ENCODE measurements at regions not wholly inside any gene's neighbourhood (a gene's known extent, or its start where the extent isn't known, plus 50 kb on each side); places are given as distances from the start of the nearest gene placed in this dataset.
"Not testable (repeated sequence)": the region's sequence is repeated elsewhere in the genome, so short reads cannot be mapped to it uniquely, and the experiment has no call there.

- DNase-seq (ENCODE audit: low read depth) = no peak
Measured at GRCh38 chr3:62926494-62926893, 51.3 kb upstream of the CADPS start.

GRCh38 chr3:62928256-62928655, 53.0 kb upstream of the CADPS start:
- DNase-seq (ENCODE audit: low read depth) = no peak

- no peak for DNase-seq (ENCODE audit: low read depth)
Measured at GRCh38 chr3:62929771-62930170, 54.6 kb upstream of the CADPS start.

- no peak for DNase-seq (ENCODE audit: low read depth)
Measured at GRCh38 chr3:62935793-62936192, 60.6 kb upstream of the CADPS start.

GRCh38 chr3:62936626-62937254, 61.5 kb upstream of the CADPS start:
- DNase-seq (ENCODE audit: low read depth) = no peak

GRCh38 chr3:62938583-62938982, 63.4 kb upstream of the CADPS start:
- DNase-seq (ENCODE audit: low read depth) = no peak

- no peak for DNase-seq (ENCODE audit: low read depth)
Measured at GRCh38 chr3:62939707-62940106, 64.5 kb upstream of the CADPS start.

GRCh38 chr3:62940771-62941563, 65.8 kb upstream of the CADPS start:
- DNase-seq (ENCODE audit: low read depth) = peak; percentile 74

GRCh38 chr3:62942227-62942626, 67.0 kb upstream of the CADPS start:
- DNase-seq (ENCODE audit: low read depth) = no peak

GRCh38 chr3:62942764-62943163, 67.5 kb upstream of the CADPS start:
- DNase-seq (ENCODE audit: low read depth) = no peak

- DNase-seq (ENCODE audit: low read depth) = no peak
Measured at GRCh38 chr3:62948921-62949320, 73.7 kb upstream of the CADPS start.

- DNase-seq (ENCODE audit: low read depth) = peak; percentile 2
Measured at GRCh38 chr3:62950210-62950609, 75.0 kb upstream of the CADPS start.

- no peak for DNase-seq (ENCODE audit: low read depth)
Measured at GRCh38 chr3:62951037-62951613, 75.9 kb upstream of the CADPS start.

GRCh38 chr3:62951880-62952279, 76.7 kb upstream of the CADPS start:
- DNase-seq (ENCODE audit: low read depth) = not testable (repeated sequence)

GRCh38 chr3:62954580-62954979, 79.4 kb upstream of the CADPS start:
- DNase-seq (ENCODE audit: low read depth) = peak; percentile 4

GRCh38 chr3:62955126-62955525, 79.9 kb upstream of the CADPS start:
- no peak for DNase-seq (ENCODE audit: low read depth)

GRCh38 chr3:62956411-62956810, 81.2 kb upstream of the CADPS start:
- DNase-seq (ENCODE audit: low read depth) = no peak

- no peak for DNase-seq (ENCODE audit: low read depth)
Measured at GRCh38 chr3:62961874-62962556, 86.8 kb upstream of the CADPS start.

- no peak for DNase-seq (ENCODE audit: low read depth)
Measured at GRCh38 chr3:62962714-62963113, 87.5 kb upstream of the CADPS start.

GRCh38 chr3:62965311-62965710, 90.1 kb upstream of the CADPS start:
- peak; percentile 72 for DNase-seq (ENCODE audit: low read depth)

GRCh38 chr3:62968128-62968527, 92.9 kb upstream of the CADPS start:
- DNase-seq (ENCODE audit: low read depth) = peak; percentile 86

GRCh38 chr3:62970648-62971047, 95.4 kb upstream of the CADPS start:
- no peak for DNase-seq (ENCODE audit: low read depth)

Measured in HT1080 (cell line).